ENCODE measurements at regions not wholly inside any gene's neighbourhood (a gene's known extent, or its start where the extent isn't known, plus 50 kb on each side); places are given as distances from the start of the nearest gene placed in this dataset.

DNA sequence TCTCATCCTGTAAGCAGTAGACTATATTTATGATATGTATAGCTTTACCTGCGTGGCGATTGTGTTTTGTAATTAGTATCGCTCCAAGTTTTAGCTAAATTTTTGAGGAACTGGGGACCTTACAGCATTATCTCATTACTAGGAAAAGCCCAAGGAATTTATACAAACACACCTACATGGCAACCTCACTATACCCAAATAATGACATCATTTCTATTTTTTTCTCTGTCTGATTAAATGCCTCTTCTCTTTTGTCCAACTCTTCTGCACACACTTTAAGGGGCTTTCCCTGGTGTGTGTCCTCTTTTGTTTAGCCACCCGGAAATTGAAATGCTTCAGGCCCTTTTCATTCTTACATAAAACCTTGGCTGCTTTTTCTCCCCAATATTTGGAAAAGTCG, 82.9 kb upstream of the EXOC2 start:
- no peak for TF ChIP-seq POLR2A (IDR thresholded peaks at IDR 0.05; ENCODE audit: low read length)
- TF ChIP-seq GATA1 (IDR thresholded peaks at IDR 0.05; ENCODE audit: low read depth, low read length) = no peak
